ENCODE measurements at regions not wholly inside any gene's neighbourhood (a gene's known extent, or its start where the extent isn't known, plus 50 kb on each side); places are given as distances from the start of the nearest gene placed in this dataset.

GRCh38 chr12:86774841-86775388 lies 518.7 kb upstream of the MGAT4C start:
- Histone ChIP-seq H3K9ac (ENCODE audit: low read length) (no peak overlapping the region), H3K9me3 (ENCODE audit: low read length) (no peaks in the 10 kb centered on the region), H3K9me2 (ENCODE audit: insufficient read depth, low read length) (no peaks in the 10 kb centered on the region), H3K4me2 (ENCODE audit: low read length) (no peak overlapping the region), H3K79me2 (replicated peaks; ENCODE audit: insufficient read depth, low read length) (no peaks in the 10 kb centered on the region), H2AFZ (ENCODE audit: low read depth, low read length) (no peak overlapping the region), H3K36me3 (ENCODE audit: insufficient read depth, low read length) (no peaks in the 10 kb centered on the region), H3K27me3 (ENCODE audit: insufficient read depth, low read depth, low read length) (no peaks in the 10 kb centered on the region), H3K27ac (ENCODE audit: low read length) (no peak overlapping the region), H3K4me3 (ENCODE audit: low read length) (no peak overlapping the region), H3F3A (ENCODE audit: insufficient read depth, low read length, poor library complexity, severe bottlenecking) (no peaks in the 10 kb centered on the region), H4K20me1 (ENCODE audit: insufficient read depth) (no peaks in the 10 kb centered on the region)
- TF ChIP-seq POLR2AphosphoS5 (IDR thresholded peaks at IDR 0.05), result no peak
- TF ChIP-seq REST (IDR thresholded peaks at IDR 0.05; ENCODE audit: borderline replicate concordance), result no peak
- TF ChIP-seq TAF1 (IDR thresholded peaks at IDR 0.05; ENCODE audit: low read depth), result no peak
- no peak for TF ChIP-seq CTCF (IDR thresholded peaks at IDR 0.05; ENCODE audit: poor library complexity, severe bottlenecking)
- TF ChIP-seq SMC3 (conservative IDR thresholded peaks at IDR 0.05; ENCODE audit: poor library complexity), result no peak
- TF ChIP-seq MXI1 (conservative IDR thresholded peaks at IDR 0.05; ENCODE audit: poor library complexity, severe bottlenecking), result no peak
- TF ChIP-seq EP300 (conservative IDR thresholded peaks at IDR 0.05; ENCODE audit: poor library complexity, severe bottlenecking), result no peak
- no peak for TF ChIP-seq RAD21 (conservative IDR thresholded peaks at IDR 0.05)
- no peak for TF ChIP-seq EZH2 (IDR thresholded peaks at IDR 0.05; ENCODE audit: borderline replicate concordance, insufficient read depth, low read length, poor library complexity, severe bottlenecking)

- Histone ChIP-seq H2AFZ (ENCODE audit: low read depth, low read length) (no peak overlapping the region), H3K4me3 (ENCODE audit: low read length) (no peak overlapping the region), H3K36me3 (ENCODE audit: insufficient read depth, low read length) (no peaks in the 10 kb centered on the region), H3K27ac (ENCODE audit: low read length) (no peak overlapping the region), H3K9me2 (ENCODE audit: insufficient read depth, low read length) (no peaks in the 10 kb centered on the region), H3K4me2 (ENCODE audit: low read length) (no peak overlapping the region), H3K79me2 (replicated peaks; ENCODE audit: insufficient read depth, low read length) (no peaks in the 10 kb centered on the region), H3K9me3 (ENCODE audit: low read length) (no peaks in the 10 kb centered on the region), H3K9ac (ENCODE audit: low read length) (no peak overlapping the region), H4K20me1 (ENCODE audit: insufficient read depth) (no peaks in the 10 kb centered on the region), H3K27me3 (ENCODE audit: insufficient read depth, low read depth, low read length) (no peaks in the 10 kb centered on the region), H3F3A (ENCODE audit: insufficient read depth, low read length, poor library complexity, severe bottlenecking) (no peaks in the 10 kb centered on the region)
- TF ChIP-seq SMC3 (conservative IDR thresholded peaks at IDR 0.05; ENCODE audit: poor library complexity) (no peak), CTCF (IDR thresholded peaks at IDR 0.05; ENCODE audit: poor library complexity, severe bottlenecking) (no peak), RAD21 (conservative IDR thresholded peaks at IDR 0.05) (no peak), EP300 (conservative IDR thresholded peaks at IDR 0.05; ENCODE audit: poor library complexity, severe bottlenecking) (no peak), POLR2AphosphoS5 (IDR thresholded peaks at IDR 0.05) (no peak), MXI1 (conservative IDR thresholded peaks at IDR 0.05; ENCODE audit: poor library complexity, severe bottlenecking) (no peak), TAF1 (IDR thresholded peaks at IDR 0.05; ENCODE audit: low read depth) (no peak), REST (IDR thresholded peaks at IDR 0.05; ENCODE audit: borderline replicate concordance) (no peak), EZH2 (IDR thresholded peaks at IDR 0.05; ENCODE audit: borderline replicate concordance, insufficient read depth, low read length, poor library complexity, severe bottlenecking) (no peak)
These were observed 516.5 kb upstream of the MGAT4C start for GRCh38 chr12:86772696-86773095.

Measured in neural cell (in vitro differentiated cells).